Liver (tissue), 8 donors: ENCODE measurements at regions not wholly inside any gene's neighbourhood (a gene's known extent, or its start where the extent isn't known, plus 50 kb on each side); places are given as distances from the start of the nearest gene placed in this dataset.

Experiments
- DNase-seq: peaks from one replicate; pipeline ENCODE4 v3.0.0-alpha.2; 2017; ENCODE audit warnings: low spot score
- H3K27ac ChIP-seq, 2 donors: one replicate each; pipeline ENCODE4 v1.7.0; 2013; ENCODE audit warnings: inconsistent platforms in 2 of 2, low read length in 2 of 2, control low read depth in 1 of 2, low read depth in 1 of 2, mild to moderate bottlenecking in 1 of 2
- H3K27me3 ChIP-seq, 4 donors: one replicate each; pipeline versions ENCODE4 v1.6.1 to v1.7.0; 2013; ENCODE audit warnings: low read length in 3 of 4, inconsistent platforms in 1 of 4, mild to moderate bottlenecking in 1 of 4, moderate library complexity in 1 of 4; ENCODE audit not compliant: control insufficient read depth in 4 of 4, insufficient read depth in 4 of 4
- H3K36me3 ChIP-seq, 4 donors: one replicate each; pipeline versions ENCODE4 v1.6.1 to v1.7.0; 2013; ENCODE audit warnings: low read length in 3 of 4, mild to moderate bottlenecking in 3 of 4, low read depth in 1 of 4, moderate library complexity in 1 of 4; ENCODE audit not compliant: control insufficient read depth in 4 of 4, insufficient read depth in 3 of 4
- H3K4me1 ChIP-seq, 4 donors: one replicate each; pipeline versions ENCODE4 v1.6.1 to v1.7.0; 2013; ENCODE audit warnings: low read length in 3 of 4, mild to moderate bottlenecking in 3 of 4, moderate library complexity in 1 of 4; ENCODE audit not compliant: control insufficient read depth in 4 of 4, insufficient read depth in 4 of 4
- H3K4me3 ChIP-seq, 3 donors: one replicate each; pipeline versions ENCODE4 v1.6.1 to v1.7.0; 2013; ENCODE audit warnings: low read length in 3 of 3, control low read depth in 1 of 3, low read depth in 1 of 3, mild to moderate bottlenecking in 1 of 3
- H3K9ac ChIP-seq, 2 donors: one replicate each; pipeline ENCODE4 v1.7.0; 2013; ENCODE audit warnings: low read length in 2 of 2, mild to moderate bottlenecking in 2 of 2, moderate library complexity in 2 of 2, control low read depth in 1 of 2, low read depth in 1 of 2
- H3K9me3 ChIP-seq, 4 donors: one replicate each; pipeline versions ENCODE4 v1.6.1 to v1.7.0; 2013; ENCODE audit warnings: low read length in 3 of 4; ENCODE audit not compliant: control insufficient read depth in 4 of 4
- FOXA1 ChIP-seq: IDR thresholded peaks from 2 replicates; pipeline ENCODE4 v1.6.1; 2016; ENCODE audit warnings: antibody characterized with exemption
- FOXA2 ChIP-seq: IDR thresholded peaks from 2 replicates; pipeline ENCODE4 v1.6.1; 2016; ENCODE audit warnings: antibody characterized with exemption
- GABPA ChIP-seq, 2 donors: IDR thresholded peaks in 1 of 2; conservative IDR thresholded peaks in 1 of 2; 2 replicates each; pipeline ENCODE4 v1.6.1; 2016; ENCODE audit warnings: antibody characterized with exemption in 2 of 2, mild to moderate bottlenecking in 1 of 2, moderate library complexity in 1 of 2
- HNF4A ChIP-seq, 2 donors: conservative IDR thresholded peaks; 2 replicates each; pipeline ENCODE4 v1.6.1; 2016; ENCODE audit warnings: antibody characterized with exemption in 2 of 2, mild to moderate bottlenecking in 2 of 2
- HNF4G ChIP-seq: IDR thresholded peaks from 2 replicates; pipeline ENCODE4 v1.6.1; 2016; ENCODE audit warnings: antibody characterized with exemption
- JUND ChIP-seq, 2 donors: IDR thresholded peaks; 2 replicates each; pipeline ENCODE4 v1.6.1; 2016; ENCODE audit warnings: antibody characterized with exemption in 2 of 2
- NR2F2 ChIP-seq: IDR thresholded peaks from 2 replicates; pipeline ENCODE4 v1.6.1; 2016; ENCODE audit warnings: antibody characterized with exemption
- RAD21 ChIP-seq, 2 donors: IDR thresholded peaks; 2 replicates each; pipeline ENCODE4 v1.6.1; 2016; ENCODE audit warnings: antibody characterized with exemption in 2 of 2, mild to moderate bottlenecking in 2 of 2
- RXRA ChIP-seq, 2 donors: IDR thresholded peaks; 2 replicates each; pipeline ENCODE4 v1.6.1; 2017 to 2018; ENCODE audit warnings: antibody characterized with exemption in 2 of 2, mild to moderate bottlenecking in 1 of 2
- SP1 ChIP-seq: IDR thresholded peaks from 2 replicates; pipeline ENCODE4 v1.6.1; 2018; ENCODE audit warnings: antibody characterized with exemption, mild to moderate bottlenecking
- TAF1 ChIP-seq: conservative IDR thresholded peaks from 2 replicates; pipeline ENCODE4 v1.6.1; 2016; ENCODE audit warnings: antibody characterized with exemption, mild to moderate bottlenecking
- YY1 ChIP-seq: IDR thresholded peaks from 2 replicates; pipeline ENCODE4 v1.6.1; 2016; ENCODE audit warnings: antibody characterized with exemption, mild to moderate bottlenecking
- WGBS: extraction: QIAGEN DNeasy Blood & Tissue Kit; methylation state at CpG from one replicate; pipeline ENCODE4 v1.1.7; 2013; 5-methylcytosine and 5-hydroxymethylcytosine counted together
- TF ChIP-seq, protein P1 (sequence below): IDR thresholded peaks from 2 replicates; pipeline ENCODE4 v1.6.1; 2016; ENCODE audit warnings: antibody characterized with exemption, mild to moderate bottlenecking
- TF ChIP-seq, protein P2 (sequence below): fragments of 150-350 bp; IDR thresholded peaks from 2 replicates; pipeline ENCODE4 v1.5.1; 2017; ENCODE audit warnings: improper control_type of control experiment, low read depth, low read length; ENCODE audit not compliant: missing input control
- TF ChIP-seq, protein P3 (sequence below): IDR thresholded peaks from 2 replicates; pipeline ENCODE4 v1.6.1; 2016; ENCODE audit warnings: antibody characterized with exemption
- TF ChIP-seq, protein P4 (sequence below): IDR thresholded peaks from 2 replicates; pipeline ENCODE4 v1.6.1; 2016; ENCODE audit warnings: antibody characterized with exemption
- TF ChIP-seq, protein P5 (sequence below): IDR thresholded peaks from 2 replicates; pipeline ENCODE4 v1.6.1; 2016; ENCODE audit warnings: antibody characterized with exemption
- donor health status: healthy.
- donor health status: healthy.
- donor health status: healthy.
- donor health status: healthy.
- donor health status: healthy.

DNA sequence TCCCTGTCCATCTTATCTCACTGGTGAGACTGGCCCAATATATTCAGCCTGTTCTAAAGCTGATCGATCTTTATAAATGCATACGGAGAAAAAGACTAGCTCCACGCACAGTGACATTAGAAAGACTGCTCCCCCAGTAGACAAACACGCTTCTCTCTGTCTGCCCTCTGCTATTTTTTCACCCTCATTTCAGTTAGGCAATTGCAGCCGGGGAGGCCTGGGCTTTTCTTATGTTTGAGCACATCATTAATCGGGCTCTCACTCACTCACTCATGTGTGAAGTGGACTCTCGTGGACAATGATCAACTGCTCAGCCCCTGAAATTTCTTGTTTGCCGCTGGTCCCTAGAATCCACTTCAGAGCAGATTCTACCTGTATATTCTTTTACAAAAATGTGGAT is 824.7 kb upstream of the TENM3 start:
- TF ChIP-seq HNF4G (no peak), FOXA2 (no peak), YY1 (no peak), JUND (IDR thresholded peaks at IDR 0.05) (no peak), NR2F2 (no peak), RAD21 (IDR thresholded peaks at IDR 0.05) (no peak), HNF4A (conservative IDR thresholded peaks at IDR 0.05) (no peak)
- TF ChIP-seq, protein P1, sequence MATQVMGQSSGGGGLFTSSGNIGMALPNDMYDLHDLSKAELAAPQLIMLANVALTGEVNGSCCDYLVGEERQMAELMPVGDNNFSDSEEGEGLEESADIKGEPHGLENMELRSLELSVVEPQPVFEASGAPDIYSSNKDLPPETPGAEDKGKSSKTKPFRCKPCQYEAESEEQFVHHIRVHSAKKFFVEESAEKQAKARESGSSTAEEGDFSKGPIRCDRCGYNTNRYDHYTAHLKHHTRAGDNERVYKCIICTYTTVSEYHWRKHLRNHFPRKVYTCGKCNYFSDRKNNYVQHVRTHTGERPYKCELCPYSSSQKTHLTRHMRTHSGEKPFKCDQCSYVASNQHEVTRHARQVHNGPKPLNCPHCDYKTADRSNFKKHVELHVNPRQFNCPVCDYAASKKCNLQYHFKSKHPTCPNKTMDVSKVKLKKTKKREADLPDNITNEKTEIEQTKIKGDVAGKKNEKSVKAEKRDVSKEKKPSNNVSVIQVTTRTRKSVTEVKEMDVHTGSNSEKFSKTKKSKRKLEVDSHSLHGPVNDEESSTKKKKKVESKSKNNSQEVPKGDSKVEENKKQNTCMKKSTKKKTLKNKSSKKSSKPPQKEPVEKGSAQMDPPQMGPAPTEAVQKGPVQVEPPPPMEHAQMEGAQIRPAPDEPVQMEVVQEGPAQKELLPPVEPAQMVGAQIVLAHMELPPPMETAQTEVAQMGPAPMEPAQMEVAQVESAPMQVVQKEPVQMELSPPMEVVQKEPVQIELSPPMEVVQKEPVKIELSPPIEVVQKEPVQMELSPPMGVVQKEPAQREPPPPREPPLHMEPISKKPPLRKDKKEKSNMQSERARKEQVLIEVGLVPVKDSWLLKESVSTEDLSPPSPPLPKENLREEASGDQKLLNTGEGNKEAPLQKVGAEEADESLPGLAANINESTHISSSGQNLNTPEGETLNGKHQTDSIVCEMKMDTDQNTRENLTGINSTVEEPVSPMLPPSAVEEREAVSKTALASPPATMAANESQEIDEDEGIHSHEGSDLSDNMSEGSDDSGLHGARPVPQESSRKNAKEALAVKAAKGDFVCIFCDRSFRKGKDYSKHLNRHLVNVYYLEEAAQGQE: no peak
- no peak for DNase-seq
- Histone ChIP-seq H3K9ac (no peak overlapping the region), H3K4me1 (no peaks in the 10 kb centered on the region), H3K36me3 (no peaks in the 10 kb centered on the region), H3K27ac (no peak overlapping the region), H3K9me3 (peaks cover 0 to 2% (median 0%) of the 10 kb centered on the region in 4 donors), H3K27me3 (no peaks in the 10 kb centered on the region), H3K4me3 (no peak overlapping the region)
- 74% methylated on average over 8 of the region's 8 CpGs for WGBS

DNA sequence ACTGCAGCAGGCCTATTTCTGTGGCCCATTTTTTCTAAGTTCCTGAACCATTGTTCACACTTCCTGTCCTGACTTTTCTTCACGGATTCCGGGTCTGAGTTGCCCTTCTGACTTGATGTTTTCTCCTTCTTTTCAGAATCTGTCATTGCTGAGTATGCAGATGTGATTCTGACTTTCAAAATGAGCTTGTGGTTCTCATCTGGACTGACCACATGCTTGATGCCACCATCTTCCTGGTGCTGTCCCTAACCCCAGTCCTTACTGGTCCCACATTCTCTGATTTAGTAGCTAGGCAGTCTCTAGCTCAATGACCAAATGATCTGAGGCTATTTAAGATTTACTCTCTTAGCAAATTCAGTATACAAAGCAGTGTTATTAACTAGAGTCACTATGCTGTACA is 822.3 kb upstream of the TENM3 start:
- no peaks in the 10 kb centered on the region for H3K4me1 ChIP-seq
- TF ChIP-seq HNF4A (conservative IDR thresholded peaks at IDR 0.05) (no peak), NR2F2 (no peak), RAD21 (IDR thresholded peaks at IDR 0.05) (no peak), JUND (IDR thresholded peaks at IDR 0.05) (no peak), GABPA (IDR thresholded peaks at IDR 0.05 in 1 of 2, conservative IDR thresholded peaks at IDR 0.05 in 1 of 2) (no peak), FOXA2 (no peak), YY1 (no peak), FOXA1 (no peak), SP1 (no peak), RXRA (IDR thresholded peaks at IDR 0.05) (no peak), TAF1 (no peak)
- TF ChIP-seq, protein P2, sequence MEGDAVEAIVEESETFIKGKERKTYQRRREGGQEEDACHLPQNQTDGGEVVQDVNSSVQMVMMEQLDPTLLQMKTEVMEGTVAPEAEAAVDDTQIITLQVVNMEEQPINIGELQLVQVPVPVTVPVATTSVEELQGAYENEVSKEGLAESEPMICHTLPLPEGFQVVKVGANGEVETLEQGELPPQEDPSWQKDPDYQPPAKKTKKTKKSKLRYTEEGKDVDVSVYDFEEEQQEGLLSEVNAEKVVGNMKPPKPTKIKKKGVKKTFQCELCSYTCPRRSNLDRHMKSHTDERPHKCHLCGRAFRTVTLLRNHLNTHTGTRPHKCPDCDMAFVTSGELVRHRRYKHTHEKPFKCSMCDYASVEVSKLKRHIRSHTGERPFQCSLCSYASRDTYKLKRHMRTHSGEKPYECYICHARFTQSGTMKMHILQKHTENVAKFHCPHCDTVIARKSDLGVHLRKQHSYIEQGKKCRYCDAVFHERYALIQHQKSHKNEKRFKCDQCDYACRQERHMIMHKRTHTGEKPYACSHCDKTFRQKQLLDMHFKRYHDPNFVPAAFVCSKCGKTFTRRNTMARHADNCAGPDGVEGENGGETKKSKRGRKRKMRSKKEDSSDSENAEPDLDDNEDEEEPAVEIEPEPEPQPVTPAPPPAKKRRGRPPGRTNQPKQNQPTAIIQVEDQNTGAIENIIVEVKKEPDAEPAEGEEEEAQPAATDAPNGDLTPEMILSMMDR: no peak
- TF ChIP-seq, protein P1: no peak
- TF ChIP-seq, protein P3, sequence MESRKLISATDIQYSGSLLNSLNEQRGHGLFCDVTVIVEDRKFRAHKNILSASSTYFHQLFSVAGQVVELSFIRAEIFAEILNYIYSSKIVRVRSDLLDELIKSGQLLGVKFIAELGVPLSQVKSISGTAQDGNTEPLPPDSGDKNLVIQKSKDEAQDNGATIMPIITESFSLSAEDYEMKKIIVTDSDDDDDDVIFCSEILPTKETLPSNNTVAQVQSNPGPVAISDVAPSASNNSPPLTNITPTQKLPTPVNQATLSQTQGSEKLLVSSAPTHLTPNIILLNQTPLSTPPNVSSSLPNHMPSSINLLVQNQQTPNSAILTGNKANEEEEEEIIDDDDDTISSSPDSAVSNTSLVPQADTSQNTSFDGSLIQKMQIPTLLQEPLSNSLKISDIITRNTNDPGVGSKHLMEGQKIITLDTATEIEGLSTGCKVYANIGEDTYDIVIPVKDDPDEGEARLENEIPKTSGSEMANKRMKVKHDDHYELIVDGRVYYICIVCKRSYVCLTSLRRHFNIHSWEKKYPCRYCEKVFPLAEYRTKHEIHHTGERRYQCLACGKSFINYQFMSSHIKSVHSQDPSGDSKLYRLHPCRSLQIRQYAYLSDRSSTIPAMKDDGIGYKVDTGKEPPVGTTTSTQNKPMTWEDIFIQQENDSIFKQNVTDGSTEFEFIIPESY: no peak
- TF ChIP-seq, protein P4, sequence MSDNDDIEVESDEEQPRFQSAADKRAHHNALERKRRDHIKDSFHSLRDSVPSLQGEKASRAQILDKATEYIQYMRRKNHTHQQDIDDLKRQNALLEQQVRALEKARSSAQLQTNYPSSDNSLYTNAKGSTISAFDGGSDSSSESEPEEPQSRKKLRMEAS: no peak
- TF ChIP-seq, protein P5, sequence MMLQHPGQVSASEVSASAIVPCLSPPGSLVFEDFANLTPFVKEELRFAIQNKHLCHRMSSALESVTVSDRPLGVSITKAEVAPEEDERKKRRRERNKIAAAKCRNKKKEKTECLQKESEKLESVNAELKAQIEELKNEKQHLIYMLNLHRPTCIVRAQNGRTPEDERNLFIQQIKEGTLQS: no peak
- no peak for DNase-seq
- no peaks in the 10 kb centered on the region for H3K36me3 ChIP-seq
- 64% methylated on average over 2 of the region's 2 CpGs for WGBS
- H3K9ac ChIP-seq: no peak overlapping the region
- no peak overlapping the region for H3K4me3 ChIP-seq
- H3K27me3 ChIP-seq: no peaks in the 10 kb centered on the region
- no peaks in the 10 kb centered on the region for H3K9me3 ChIP-seq
- no peak overlapping the region for H3K27ac ChIP-seq
